A172 (cell line): ENCODE measurements at regions not wholly inside any gene's neighbourhood (a gene's known extent, or its start where the extent isn't known, plus 50 kb on each side); places are given as distances from the start of the nearest gene placed in this dataset.
"Not testable (repeated sequence)": the region's sequence is repeated elsewhere in the genome, so short reads cannot be mapped to it uniquely, and the experiment has no call there.

Source experiments
- DNase-seq: peaks from one replicate; pipeline ENCODE4 v3.0.0-alpha.2; 2015; ENCODE audit warnings: low spot score

GRCh38 chr14:55847766-55848165 lies 267.8 kb downstream of the KTN1 start:
- DNase-seq: no peak

- DNase-seq: no peak
Observed at GRCh38 chr14:55848964-55849363, 269.0 kb downstream of the KTN1 start.

- DNase-seq: no peak
Observed at GRCh38 chr14:55849833-55850232, 268.4 kb upstream of the PELI2 start.

GRCh38 chr14:55850825-55851241 lies 267.4 kb upstream of the PELI2 start:
- no peak for DNase-seq

- DNase-seq: no peak
Observed at GRCh38 chr14:55851301-55851700, 266.9 kb upstream of the PELI2 start.

- DNase-seq: no peak
Observed at GRCh38 chr14:55851961-55852360, 266.2 kb upstream of the PELI2 start.

- no peak for DNase-seq
Observed at GRCh38 chr14:55855751-55856150, 262.5 kb upstream of the PELI2 start.

- DNase-seq: no peak
Observed at GRCh38 chr14:55858604-55859003, 259.6 kb upstream of the PELI2 start.

GRCh38 chr14:55861561-55861960 lies 256.6 kb upstream of the PELI2 start:
- DNase-seq: not testable (repeated sequence)

- DNase-seq: no peak
Observed at GRCh38 chr14:55864890-55865655, 253.1 kb upstream of the PELI2 start.

- no peak for DNase-seq
Observed at GRCh38 chr14:55867311-55867710, 250.9 kb upstream of the PELI2 start.

GRCh38 chr14:55867719-55868118 lies 250.5 kb upstream of the PELI2 start:
- no peak for DNase-seq

- no peak for DNase-seq
Observed at GRCh38 chr14:55869397-55870049, 248.7 kb upstream of the PELI2 start.

- no peak for DNase-seq
Observed at GRCh38 chr14:55873169-55873568, 245.0 kb upstream of the PELI2 start.

- no peak for DNase-seq
Observed at GRCh38 chr14:55874785-55875184, 243.4 kb upstream of the PELI2 start.

GRCh38 chr14:55877942-55878341 lies 240.3 kb upstream of the PELI2 start:
- no peak for DNase-seq

GRCh38 chr14:55881577-55882241 lies 236.5 kb upstream of the PELI2 start:
- peak; percentile 14 for DNase-seq

- DNase-seq: no peak
Observed at GRCh38 chr14:55884819-55885218, 233.4 kb upstream of the PELI2 start.

- no peak for DNase-seq
Observed at GRCh38 chr14:55889124-55889523, 229.1 kb upstream of the PELI2 start.

- no peak for DNase-seq
Observed at GRCh38 chr14:55891692-55892091, 226.5 kb upstream of the PELI2 start.

- DNase-seq: no peak
Observed at GRCh38 chr14:55892906-55893305, 225.3 kb upstream of the PELI2 start.

GRCh38 chr14:55893705-55894104 lies 224.5 kb upstream of the PELI2 start:
- DNase-seq: no peak

GRCh38 chr14:55897031-55897430 lies 221.2 kb upstream of the PELI2 start:
- DNase-seq: no peak
